ENCODE measurements at regions not wholly inside any gene's neighbourhood (a gene's known extent, or its start where the extent isn't known, plus 50 kb on each side); places are given as distances from the start of the nearest gene placed in this dataset.
A peak's percentile ranks its signal among the peaks of the same experiment; 100 is the strongest.

DNA sequence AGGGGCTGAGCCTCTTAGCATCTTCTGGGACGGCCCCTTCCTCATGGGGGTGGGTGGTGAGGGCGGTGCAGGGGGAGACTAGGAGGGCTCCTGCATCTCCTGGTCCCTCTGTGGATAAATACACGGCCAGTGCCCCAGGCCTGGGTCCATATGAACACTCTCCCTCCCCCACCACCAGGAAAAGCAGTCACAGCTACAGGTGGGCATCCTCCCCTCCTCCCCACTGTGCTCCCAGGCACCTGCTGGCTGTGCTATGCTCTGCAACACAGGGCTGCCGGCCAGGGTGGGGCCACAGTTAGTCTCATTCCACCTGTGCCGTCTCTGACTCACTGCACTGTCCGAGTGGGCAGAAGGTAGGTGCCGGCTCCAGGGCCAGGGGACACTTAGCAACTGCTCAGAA, 87.3 kb upstream of the INSIG1 start:
- TF ChIP-seq, protein P1, sequence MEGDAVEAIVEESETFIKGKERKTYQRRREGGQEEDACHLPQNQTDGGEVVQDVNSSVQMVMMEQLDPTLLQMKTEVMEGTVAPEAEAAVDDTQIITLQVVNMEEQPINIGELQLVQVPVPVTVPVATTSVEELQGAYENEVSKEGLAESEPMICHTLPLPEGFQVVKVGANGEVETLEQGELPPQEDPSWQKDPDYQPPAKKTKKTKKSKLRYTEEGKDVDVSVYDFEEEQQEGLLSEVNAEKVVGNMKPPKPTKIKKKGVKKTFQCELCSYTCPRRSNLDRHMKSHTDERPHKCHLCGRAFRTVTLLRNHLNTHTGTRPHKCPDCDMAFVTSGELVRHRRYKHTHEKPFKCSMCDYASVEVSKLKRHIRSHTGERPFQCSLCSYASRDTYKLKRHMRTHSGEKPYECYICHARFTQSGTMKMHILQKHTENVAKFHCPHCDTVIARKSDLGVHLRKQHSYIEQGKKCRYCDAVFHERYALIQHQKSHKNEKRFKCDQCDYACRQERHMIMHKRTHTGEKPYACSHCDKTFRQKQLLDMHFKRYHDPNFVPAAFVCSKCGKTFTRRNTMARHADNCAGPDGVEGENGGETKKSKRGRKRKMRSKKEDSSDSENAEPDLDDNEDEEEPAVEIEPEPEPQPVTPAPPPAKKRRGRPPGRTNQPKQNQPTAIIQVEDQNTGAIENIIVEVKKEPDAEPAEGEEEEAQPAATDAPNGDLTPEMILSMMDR (IDR thresholded peaks at IDR 0.05): no peak
- no peak for ATAC-seq (ENCODE audit: low read depth)
- Mint-ChIP-seq H3K36me3 (ENCODE audit: low read depth) (peaks cover 2% of the 10 kb centered on the region), H3K4me1 (peaks cover 22% of the 10 kb centered on the region), H3K9me3 (peaks cover 3% of the 10 kb centered on the region), H3K27me3 (no peaks in the 10 kb centered on the region), H3K4me3 (no peak overlapping the region), H3K27ac (peak overlapping the region; percentile 27)
- intact Hi-C loops (cut with micrococcal nuclease): no loop called here
- ChIA-PET CTCF (interaction anchor here (1.0 kb wide), 1 partner anchor 20 kb away, joined by 3 read pairs; no protein-coding TSS in a partner anchor), POLR2A (interaction anchor here (1.1 kb wide), 1 partner anchor 88 kb away, joined by 4 read pairs; the partner anchor contains the start of gene INSIG1)
- no peak for DNase-seq

DNA sequence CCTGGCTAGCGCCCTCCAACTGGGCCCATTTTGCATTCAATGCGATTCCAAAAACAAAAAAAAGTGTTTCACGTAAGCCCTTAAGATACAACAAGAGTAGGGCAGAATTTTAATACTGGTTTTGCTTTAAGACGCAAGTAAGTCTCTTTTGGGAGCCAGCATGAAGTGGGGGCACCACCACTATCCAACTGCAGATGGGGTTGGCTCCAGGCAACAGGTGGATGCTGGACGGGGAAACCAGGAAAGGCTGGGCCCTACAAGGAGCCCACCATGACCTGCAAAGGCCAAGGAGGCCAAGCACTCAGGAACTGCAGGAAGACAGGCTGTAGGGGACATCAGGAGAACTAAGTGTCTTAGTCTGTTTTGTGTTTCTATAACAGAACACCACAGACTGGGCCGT, 86.5 kb upstream of the INSIG1 start:
- ChIA-PET CTCF (no interaction called here), POLR2A (no interaction called here)
- no peak for ATAC-seq (ENCODE audit: low read depth)
- TF ChIP-seq, protein P1 (IDR thresholded peaks at IDR 0.05): no peak
- Mint-ChIP-seq H3K27ac (no peak overlapping the region), H3K9me3 (no peaks in the 10 kb centered on the region), H3K4me1 (peaks cover 14% of the 10 kb centered on the region), H3K36me3 (ENCODE audit: low read depth) (no peaks in the 10 kb centered on the region), H3K4me3 (no peak overlapping the region), H3K27me3 (no peaks in the 10 kb centered on the region)
- intact Hi-C loops (cut with micrococcal nuclease): no loop called here
- no peak for DNase-seq

DNA sequence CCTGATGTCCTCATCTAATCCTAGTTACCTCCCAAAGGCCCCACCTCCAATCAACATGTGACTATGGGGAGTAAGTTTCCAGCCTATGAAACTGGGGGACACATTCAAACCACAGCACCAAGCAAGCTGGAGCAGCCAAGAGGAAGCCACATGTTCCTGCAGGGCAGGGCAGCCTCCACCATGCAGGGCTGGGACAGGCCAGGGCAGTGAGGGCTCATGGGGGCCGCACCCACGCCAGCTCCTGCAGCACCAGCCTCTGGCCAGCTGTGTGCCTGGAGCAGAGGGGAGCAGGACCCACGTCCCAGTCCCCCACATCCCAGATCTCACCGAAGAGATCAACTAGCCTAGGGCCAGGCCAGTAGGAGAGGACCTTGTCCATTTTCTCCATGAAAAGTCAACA, 85.9 kb upstream of the INSIG1 start:
- POLR2A ChIA-PET: interaction anchor here (0.6 kb wide), 1 partner anchor 68 kb away, joined by 10 read pairs; no protein-coding TSS in a partner anchor
- H3K9me3 Mint-ChIP-seq: no peaks in the 10 kb centered on the region
- ATAC-seq (ENCODE audit: low read depth) (no peak), DNase-seq (no peak)
- H3K36me3 Mint-ChIP-seq (ENCODE audit: low read depth): no peaks in the 10 kb centered on the region
- intact Hi-C loops (cut with micrococcal nuclease): no loop called here
- peaks cover 8% of the 10 kb centered on the region for H3K4me1 Mint-ChIP-seq
- no peak overlapping the region for H3K27ac Mint-ChIP-seq
- CTCF ChIA-PET: no interaction called here
- no peaks in the 10 kb centered on the region for H3K27me3 Mint-ChIP-seq
- H3K4me3 Mint-ChIP-seq: no peak overlapping the region
- TF ChIP-seq, protein P1 (IDR thresholded peaks at IDR 0.05): no peak

DNA sequence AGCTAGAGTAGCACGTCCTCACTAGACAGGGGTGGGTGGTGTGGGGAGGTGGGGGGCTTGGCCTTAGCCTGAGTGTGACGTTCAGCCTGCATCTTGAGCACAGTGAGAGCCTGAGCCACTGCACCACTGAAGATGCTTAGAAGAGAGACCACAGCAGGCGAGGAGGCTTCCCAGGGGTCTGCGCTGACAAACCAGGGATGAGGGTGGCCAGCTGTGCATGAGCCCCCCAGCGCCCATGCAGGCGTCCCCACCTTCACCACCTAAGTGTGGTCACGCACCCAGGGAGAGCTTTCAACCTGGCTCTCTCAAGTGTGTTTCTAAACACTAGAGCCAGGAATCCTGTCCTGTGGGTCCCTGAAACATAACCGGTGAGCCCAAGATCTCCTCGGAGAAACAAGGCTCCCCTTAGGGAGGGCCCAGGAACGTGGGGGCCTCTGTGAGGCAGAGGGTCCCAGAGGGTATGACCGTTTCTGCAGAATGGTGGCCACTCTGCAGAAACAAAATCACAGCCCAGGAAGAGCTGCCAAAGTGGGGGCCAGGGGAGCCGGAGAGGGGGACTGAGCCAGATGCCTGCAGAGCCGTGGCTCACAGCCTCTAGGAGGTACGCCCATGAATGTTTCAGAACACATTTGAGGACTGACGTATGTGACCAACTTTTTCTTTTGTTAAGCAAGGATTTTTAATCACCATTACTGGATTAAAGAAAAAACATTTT, 85.2 kb upstream of the INSIG1 start:
- ChIA-PET POLR2A (interaction anchor here (0.6 kb wide), 1 partner anchor 67 kb away, joined by 10 read pairs; no protein-coding TSS in a partner anchor), CTCF (no interaction called here)
- intact Hi-C loops (cut with micrococcal nuclease): no loop called here
- H3K9me3 Mint-ChIP-seq: no peaks in the 10 kb centered on the region
- DNase-seq (no peak), ATAC-seq (ENCODE audit: low read depth) (no peak)
- H3K27ac Mint-ChIP-seq: no peak overlapping the region
- TF ChIP-seq, protein P1 (IDR thresholded peaks at IDR 0.05): no peak
- no peaks in the 10 kb centered on the region for H3K36me3 Mint-ChIP-seq (ENCODE audit: low read depth)
- H3K4me1 Mint-ChIP-seq: peaks cover under 1% of the 10 kb centered on the region
- no peaks in the 10 kb centered on the region for H3K27me3 Mint-ChIP-seq
- H3K4me3 Mint-ChIP-seq: no peak overlapping the region

DNA sequence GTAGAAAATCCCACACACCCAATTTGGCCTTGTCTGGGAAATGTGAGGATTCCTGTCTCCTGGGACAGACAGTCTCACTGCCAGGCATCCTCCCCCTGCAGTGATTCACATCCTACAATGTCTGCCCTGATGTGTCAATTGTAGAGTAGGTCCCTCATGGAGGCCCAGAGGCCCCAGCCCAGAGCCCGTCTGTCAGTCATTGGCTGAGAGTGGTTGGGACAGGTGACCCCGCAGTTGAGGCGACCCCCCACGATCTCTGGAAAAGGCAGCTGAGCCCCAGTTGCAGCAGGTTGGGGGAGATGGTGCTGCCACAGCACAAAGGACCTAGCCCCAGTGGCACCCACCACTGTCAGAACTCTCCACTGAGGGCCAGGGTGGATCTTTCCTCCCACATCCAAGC, 84.3 kb upstream of the INSIG1 start:
- Mint-ChIP-seq H3K9me3 (no peaks in the 10 kb centered on the region), H3K27ac (no peak overlapping the region), H3K27me3 (no peaks in the 10 kb centered on the region), H3K4me1 (no peaks in the 10 kb centered on the region), H3K4me3 (no peak overlapping the region), H3K36me3 (ENCODE audit: low read depth) (no peaks in the 10 kb centered on the region)
- ATAC-seq (ENCODE audit: low read depth) (no peak), DNase-seq (no peak)
- CTCF ChIA-PET: no interaction called here
- POLR2A ChIA-PET: no interaction called here
- intact Hi-C loops (cut with micrococcal nuclease): no loop called here
- TF ChIP-seq, protein P1 (IDR thresholded peaks at IDR 0.05): no peak

Data from activated B cell treated with CpG ODN at 0.5 μM for 24 hours (primary cell).